Upper lobe of left lung (tissue), 4 donors: ENCODE measurements at regions not wholly inside any gene's neighbourhood (a gene's known extent, or its start where the extent isn't known, plus 50 kb on each side); places are given as distances from the start of the nearest gene placed in this dataset.

ENCODE experiments used
- EP300 ChIP-seq, 4 donors: sonication (generic); formaldehyde crosslinking; IDR thresholded peaks; one replicate each; pipeline ENCODE4 v1.5.1; 2017; ENCODE audit warnings: antibody characterized with exemption in 4 of 4, control low read depth in 2 of 4
- POLR2A ChIP-seq, 4 donors: fragments of 450-650 bp; IDR thresholded peaks; one replicate each; pipeline ENCODE4 v1.5.1; 2016 to 2017; ENCODE audit warnings: antibody characterized with exemption in 4 of 4, mild to moderate bottlenecking in 2 of 4
- TF ChIP-seq, protein P1 (sequence below), 6 experiments: fragments of 450-650 bp in 4 of 6; fragments of 200-600 bp in 2 of 6; sonication (generic) in 2 of 6; IDR thresholded peaks; one replicate each; pipeline ENCODE4 v1.5.1; 2016 to 2019; ENCODE audit warnings: antibody characterized with exemption in 6 of 6

DNA sequence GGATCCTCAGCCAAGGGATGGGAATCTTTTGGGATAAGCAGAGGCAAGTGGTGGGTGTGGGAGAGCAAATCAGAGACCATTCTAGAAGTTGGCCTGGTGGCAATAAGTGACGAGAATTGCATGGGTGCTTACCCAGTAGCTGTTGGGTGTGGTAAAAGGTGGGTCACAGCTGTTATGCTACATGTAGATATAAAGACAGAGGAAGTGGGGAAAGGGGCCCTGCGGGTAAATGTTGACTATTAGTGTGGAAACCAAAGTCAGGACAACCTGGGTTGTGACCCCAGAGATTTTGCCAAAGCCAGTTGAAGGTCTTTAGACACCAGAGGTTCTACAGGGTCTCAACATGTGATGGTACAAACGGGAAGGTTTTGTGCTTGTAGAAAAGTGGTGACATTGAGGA lies 443.6 kb upstream of the HNRNPA3 start:
- no peak for TF ChIP-seq EP300 (IDR thresholded peaks at IDR 0.05)
- TF ChIP-seq, protein P1, sequence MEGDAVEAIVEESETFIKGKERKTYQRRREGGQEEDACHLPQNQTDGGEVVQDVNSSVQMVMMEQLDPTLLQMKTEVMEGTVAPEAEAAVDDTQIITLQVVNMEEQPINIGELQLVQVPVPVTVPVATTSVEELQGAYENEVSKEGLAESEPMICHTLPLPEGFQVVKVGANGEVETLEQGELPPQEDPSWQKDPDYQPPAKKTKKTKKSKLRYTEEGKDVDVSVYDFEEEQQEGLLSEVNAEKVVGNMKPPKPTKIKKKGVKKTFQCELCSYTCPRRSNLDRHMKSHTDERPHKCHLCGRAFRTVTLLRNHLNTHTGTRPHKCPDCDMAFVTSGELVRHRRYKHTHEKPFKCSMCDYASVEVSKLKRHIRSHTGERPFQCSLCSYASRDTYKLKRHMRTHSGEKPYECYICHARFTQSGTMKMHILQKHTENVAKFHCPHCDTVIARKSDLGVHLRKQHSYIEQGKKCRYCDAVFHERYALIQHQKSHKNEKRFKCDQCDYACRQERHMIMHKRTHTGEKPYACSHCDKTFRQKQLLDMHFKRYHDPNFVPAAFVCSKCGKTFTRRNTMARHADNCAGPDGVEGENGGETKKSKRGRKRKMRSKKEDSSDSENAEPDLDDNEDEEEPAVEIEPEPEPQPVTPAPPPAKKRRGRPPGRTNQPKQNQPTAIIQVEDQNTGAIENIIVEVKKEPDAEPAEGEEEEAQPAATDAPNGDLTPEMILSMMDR (IDR thresholded peaks at IDR 0.05) = no peak
- TF ChIP-seq POLR2A (IDR thresholded peaks at IDR 0.05) = no peak
